Neural cell (in vitro differentiated cells): ENCODE measurements at regions not wholly inside any gene's neighbourhood (a gene's known extent, or its start where the extent isn't known, plus 50 kb on each side); places are given as distances from the start of the nearest gene placed in this dataset.

Experiments
- H2AFZ ChIP-seq: fragments of 200-600, 300-800 bp; sonication (generic), shearing (Covaris generic); 2 replicates; pipeline ENCODE4 v1.6.0; 2014; ENCODE audit warnings: low read depth, mild to moderate bottlenecking, antibody characterized with exemption, low read length, moderate library complexity
- H3F3A ChIP-seq: fragments of 200-600 bp; shearing (Covaris generic); 2 replicates; pipeline ENCODE4 v1.6.1; 2016; ENCODE audit warnings: mild to moderate bottlenecking, moderate library complexity, mixed read lengths, antibody characterized with exemption, low read length; ENCODE audit not compliant: insufficient read depth, poor library complexity, severe bottlenecking
- H3K27ac ChIP-seq: fragments of 200-600, 300-800 bp; sonication (generic), shearing (Covaris generic); 2 replicates; pipeline ENCODE4 v1.5.1; 2014; ENCODE audit warnings: mild to moderate bottlenecking, low read length, moderate library complexity
- H3K27me3 ChIP-seq: fragments of 300-800, 200-600 bp; sonication (generic), shearing (Covaris generic); 2 replicates; pipeline ENCODE4 v1.6.0; 2014; ENCODE audit warnings: mild to moderate bottlenecking, low read depth, low read length, moderate library complexity; ENCODE audit not compliant: insufficient read depth
- H3K36me3 ChIP-seq: fragments of 300-800, 200-600 bp; sonication (generic), shearing (Covaris generic); 2 replicates; pipeline ENCODE4 v1.5.1; 2014; ENCODE audit warnings: mild to moderate bottlenecking, antibody characterized with exemption, low read length, moderate library complexity; ENCODE audit not compliant: insufficient read depth
- H3K4me2 ChIP-seq: fragments of 300-800, 200-600 bp; sonication (generic), shearing (Covaris generic); 2 replicates; pipeline ENCODE4 v1.6.0; 2014; ENCODE audit warnings: mild to moderate bottlenecking, low read length
- H3K4me3 ChIP-seq: fragments of 300-800, 200-600 bp; sonication (generic), shearing (Covaris generic); 2 replicates; pipeline ENCODE4 v1.5.1; 2014; ENCODE audit warnings: mild to moderate bottlenecking, low read length, moderate library complexity
- H3K79me2 ChIP-seq: fragments of 200-600 bp; shearing (Covaris generic); replicated peaks from 2 replicates; pipeline ENCODE4 v1.6.0; 2014; ENCODE audit warnings: mild to moderate bottlenecking, low read length, moderate library complexity; ENCODE audit not compliant: insufficient read depth
- H3K9ac ChIP-seq: fragments of 300-800, 200-600 bp; sonication (generic), shearing (Covaris generic); 2 replicates; pipeline ENCODE4 v1.6.1; 2016; ENCODE audit warnings: mild to moderate bottlenecking, low read length, mixed read lengths
- H3K9me2 ChIP-seq: fragments of 200-600 bp; shearing (Covaris generic); 2 replicates; pipeline ENCODE4 v1.6.1; 2016; ENCODE audit warnings: mild to moderate bottlenecking, low read length, mixed read lengths; ENCODE audit not compliant: insufficient read depth
- H3K9me3 ChIP-seq: fragments of 200-600, 300-800 bp; sonication (generic), shearing (Covaris generic); 2 replicates; pipeline ENCODE4 v1.6.1; 2016; ENCODE audit warnings: mild to moderate bottlenecking, mixed run types, low read length, moderate library complexity, mixed read lengths
- H4K20me1 ChIP-seq: fragments of 200-600 bp; shearing (Covaris generic); 2 replicates; pipeline ENCODE4 v1.6.1; 2016; ENCODE audit warnings: mild to moderate bottlenecking, mixed run types; ENCODE audit not compliant: insufficient read depth
- EP300 ChIP-seq: fragments of 450-650 bp; conservative IDR thresholded peaks from 2 replicates; pipeline ENCODE4 v1.6.1; 2014; ENCODE audit warnings: antibody characterized with exemption, mild to moderate bottlenecking, moderate library complexity; ENCODE audit not compliant: poor library complexity, severe bottlenecking
- EZH2 ChIP-seq: fragments of 200-600, 300-800 bp; shearing (Covaris generic), sonication (generic); IDR thresholded peaks from 2 replicates; pipeline ENCODE4 v1.6.1; 2014; ENCODE audit warnings: antibody characterized with exemption, low read length, borderline replicate concordance, mild to moderate bottlenecking; ENCODE audit not compliant: insufficient read depth, poor library complexity, severe bottlenecking
- MXI1 ChIP-seq: fragments of 450-650 bp; conservative IDR thresholded peaks from 2 replicates; pipeline ENCODE4 v1.6.1; 2014; ENCODE audit warnings: antibody characterized with exemption, mild to moderate bottlenecking; ENCODE audit not compliant: poor library complexity, severe bottlenecking
- POLR2AphosphoS5 ChIP-seq: IDR thresholded peaks from 2 replicates; pipeline ENCODE4 v1.6.1; 2012
- RAD21 ChIP-seq: fragments of 450-650 bp; conservative IDR thresholded peaks from 2 replicates; pipeline ENCODE4 v1.6.1; 2014; ENCODE audit warnings: antibody characterized with exemption, mild to moderate bottlenecking, moderate library complexity
- SMC3 ChIP-seq: fragments of 450-650 bp; conservative IDR thresholded peaks from 2 replicates; pipeline ENCODE4 v1.6.1; 2014; ENCODE audit warnings: antibody characterized with exemption, mild to moderate bottlenecking, moderate library complexity; ENCODE audit not compliant: poor library complexity
- TAF1 ChIP-seq: IDR thresholded peaks from 2 replicates; pipeline ENCODE4 v1.6.1; 2012; ENCODE audit warnings: low read depth
- TF ChIP-seq, protein P1 (sequence below): fragments of 450-650 bp; IDR thresholded peaks from 2 replicates; pipeline ENCODE4 v1.5.1; 2014; ENCODE audit warnings: antibody characterized with exemption, mild to moderate bottlenecking, moderate library complexity; ENCODE audit not compliant: poor library complexity, severe bottlenecking
- TF ChIP-seq, protein P2 (sequence below): IDR thresholded peaks from 2 replicates; pipeline ENCODE4 v1.6.1; 2012; ENCODE audit warnings: borderline replicate concordance

DNA sequence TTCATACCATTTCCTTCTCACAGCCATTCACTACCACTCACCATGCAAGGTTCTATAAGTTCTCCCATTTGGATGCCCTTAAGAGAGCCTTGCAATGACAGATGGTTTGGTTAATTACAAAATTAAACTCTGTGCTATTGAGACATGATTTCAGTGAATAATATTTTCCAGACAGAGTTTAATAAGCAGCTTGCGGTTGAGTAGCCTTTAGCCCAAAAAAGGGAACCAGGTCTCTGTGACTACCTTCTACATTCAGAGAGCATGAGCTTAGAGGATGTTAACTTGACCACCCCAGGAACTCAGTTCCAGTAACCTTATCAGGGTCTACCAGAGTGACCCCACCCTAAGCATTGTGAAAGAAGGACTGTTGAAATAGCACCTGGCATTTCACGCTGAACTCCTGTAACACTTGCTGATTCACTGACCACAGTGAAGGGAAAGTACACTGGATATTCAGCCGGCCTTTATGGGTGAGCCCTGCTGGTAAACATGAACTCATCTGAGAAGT lies 1173.1 kb upstream of the ZEB2 start:
- Histone ChIP-seq H3K9ac (no peak overlapping the region), H4K20me1 (no peaks in the 10 kb centered on the region), H3K27me3 (no peaks in the 10 kb centered on the region), H3K4me2 (no peak overlapping the region), H3F3A (no peaks in the 10 kb centered on the region), H3K4me3 (no peak overlapping the region), H3K9me3 (no peaks in the 10 kb centered on the region), H2AFZ (no peak overlapping the region), H3K27ac (no peak overlapping the region), H3K36me3 (no peaks in the 10 kb centered on the region), H3K79me2 (no peaks in the 10 kb centered on the region), H3K9me2 (no peaks in the 10 kb centered on the region)
- no peak for TF ChIP-seq EP300
- no peak for TF ChIP-seq TAF1
- no peak for TF ChIP-seq MXI1
- TF ChIP-seq SMC3 = no peak
- TF ChIP-seq, protein P1, sequence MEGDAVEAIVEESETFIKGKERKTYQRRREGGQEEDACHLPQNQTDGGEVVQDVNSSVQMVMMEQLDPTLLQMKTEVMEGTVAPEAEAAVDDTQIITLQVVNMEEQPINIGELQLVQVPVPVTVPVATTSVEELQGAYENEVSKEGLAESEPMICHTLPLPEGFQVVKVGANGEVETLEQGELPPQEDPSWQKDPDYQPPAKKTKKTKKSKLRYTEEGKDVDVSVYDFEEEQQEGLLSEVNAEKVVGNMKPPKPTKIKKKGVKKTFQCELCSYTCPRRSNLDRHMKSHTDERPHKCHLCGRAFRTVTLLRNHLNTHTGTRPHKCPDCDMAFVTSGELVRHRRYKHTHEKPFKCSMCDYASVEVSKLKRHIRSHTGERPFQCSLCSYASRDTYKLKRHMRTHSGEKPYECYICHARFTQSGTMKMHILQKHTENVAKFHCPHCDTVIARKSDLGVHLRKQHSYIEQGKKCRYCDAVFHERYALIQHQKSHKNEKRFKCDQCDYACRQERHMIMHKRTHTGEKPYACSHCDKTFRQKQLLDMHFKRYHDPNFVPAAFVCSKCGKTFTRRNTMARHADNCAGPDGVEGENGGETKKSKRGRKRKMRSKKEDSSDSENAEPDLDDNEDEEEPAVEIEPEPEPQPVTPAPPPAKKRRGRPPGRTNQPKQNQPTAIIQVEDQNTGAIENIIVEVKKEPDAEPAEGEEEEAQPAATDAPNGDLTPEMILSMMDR = no peak
- no peak for TF ChIP-seq EZH2
- TF ChIP-seq POLR2AphosphoS5 = no peak
- TF ChIP-seq, protein P2, sequence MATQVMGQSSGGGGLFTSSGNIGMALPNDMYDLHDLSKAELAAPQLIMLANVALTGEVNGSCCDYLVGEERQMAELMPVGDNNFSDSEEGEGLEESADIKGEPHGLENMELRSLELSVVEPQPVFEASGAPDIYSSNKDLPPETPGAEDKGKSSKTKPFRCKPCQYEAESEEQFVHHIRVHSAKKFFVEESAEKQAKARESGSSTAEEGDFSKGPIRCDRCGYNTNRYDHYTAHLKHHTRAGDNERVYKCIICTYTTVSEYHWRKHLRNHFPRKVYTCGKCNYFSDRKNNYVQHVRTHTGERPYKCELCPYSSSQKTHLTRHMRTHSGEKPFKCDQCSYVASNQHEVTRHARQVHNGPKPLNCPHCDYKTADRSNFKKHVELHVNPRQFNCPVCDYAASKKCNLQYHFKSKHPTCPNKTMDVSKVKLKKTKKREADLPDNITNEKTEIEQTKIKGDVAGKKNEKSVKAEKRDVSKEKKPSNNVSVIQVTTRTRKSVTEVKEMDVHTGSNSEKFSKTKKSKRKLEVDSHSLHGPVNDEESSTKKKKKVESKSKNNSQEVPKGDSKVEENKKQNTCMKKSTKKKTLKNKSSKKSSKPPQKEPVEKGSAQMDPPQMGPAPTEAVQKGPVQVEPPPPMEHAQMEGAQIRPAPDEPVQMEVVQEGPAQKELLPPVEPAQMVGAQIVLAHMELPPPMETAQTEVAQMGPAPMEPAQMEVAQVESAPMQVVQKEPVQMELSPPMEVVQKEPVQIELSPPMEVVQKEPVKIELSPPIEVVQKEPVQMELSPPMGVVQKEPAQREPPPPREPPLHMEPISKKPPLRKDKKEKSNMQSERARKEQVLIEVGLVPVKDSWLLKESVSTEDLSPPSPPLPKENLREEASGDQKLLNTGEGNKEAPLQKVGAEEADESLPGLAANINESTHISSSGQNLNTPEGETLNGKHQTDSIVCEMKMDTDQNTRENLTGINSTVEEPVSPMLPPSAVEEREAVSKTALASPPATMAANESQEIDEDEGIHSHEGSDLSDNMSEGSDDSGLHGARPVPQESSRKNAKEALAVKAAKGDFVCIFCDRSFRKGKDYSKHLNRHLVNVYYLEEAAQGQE = no peak
- TF ChIP-seq RAD21 = no peak

DNA sequence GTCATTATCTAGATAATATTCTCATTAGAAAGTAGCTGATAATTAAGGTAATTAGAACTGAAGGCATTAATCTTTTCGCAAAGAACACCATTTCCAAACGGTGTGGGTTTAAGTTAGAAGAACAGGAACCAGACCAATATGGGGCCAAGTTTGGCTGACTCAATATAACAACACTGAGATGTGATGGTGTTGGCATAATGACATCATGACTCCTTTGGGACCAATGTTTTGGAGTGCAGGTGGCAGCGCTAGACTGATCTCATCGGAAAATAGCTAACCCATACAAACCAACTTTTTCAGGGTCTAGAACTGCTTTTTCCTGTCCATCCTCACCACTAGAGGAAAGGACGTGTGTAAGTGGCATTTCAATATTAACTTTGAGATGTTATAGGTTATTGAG lies 1171.7 kb upstream of the ZEB2 start:
- no peaks in the 10 kb centered on the region for H3K27me3 ChIP-seq
- H3K79me2 ChIP-seq = no peaks in the 10 kb centered on the region
- no peaks in the 10 kb centered on the region for H3K9me3 ChIP-seq
- TF ChIP-seq EZH2 (no peak), EP300 (no peak), POLR2AphosphoS5 (no peak)
- no peak overlapping the region for H3K9ac ChIP-seq
- no peak overlapping the region for H3K4me2 ChIP-seq
- H3F3A ChIP-seq = no peaks in the 10 kb centered on the region
- no peak overlapping the region for H3K4me3 ChIP-seq
- no peaks in the 10 kb centered on the region for H3K9me2 ChIP-seq
- H3K36me3 ChIP-seq = no peaks in the 10 kb centered on the region
- no peaks in the 10 kb centered on the region for H4K20me1 ChIP-seq
- H3K27ac ChIP-seq = no peak overlapping the region
- H2AFZ ChIP-seq = no peak overlapping the region

DNA sequence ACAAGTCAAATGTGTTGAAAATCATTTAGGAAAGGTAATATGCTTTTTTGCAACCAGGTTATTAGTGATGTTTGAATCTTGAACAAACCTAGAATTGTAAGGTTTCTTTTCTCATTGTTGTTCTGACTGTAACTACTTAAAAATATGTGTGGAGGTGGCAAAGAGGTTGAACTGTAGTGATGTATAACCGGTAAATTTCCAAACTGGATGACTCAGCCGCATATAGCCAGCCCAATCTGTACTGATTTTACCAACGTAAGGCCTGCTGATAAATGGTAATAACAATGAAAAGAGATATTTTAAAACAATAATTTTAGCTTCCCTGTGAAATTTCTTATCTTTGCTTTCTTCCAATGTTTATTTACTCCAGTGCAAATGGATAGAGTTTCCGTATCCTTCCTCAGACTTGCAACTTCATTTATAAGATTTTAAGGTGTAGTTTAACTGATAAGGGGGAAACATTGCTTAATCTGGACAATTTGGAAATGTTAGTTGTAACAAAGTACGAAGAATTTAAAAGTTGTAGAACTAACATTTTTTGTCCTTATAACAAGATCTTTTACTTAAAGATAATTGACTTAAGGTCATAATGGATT lies 1170.4 kb upstream of the ZEB2 start:
- Histone ChIP-seq H3K79me2 (no peaks in the 10 kb centered on the region), H3K27ac (no peak overlapping the region), H3F3A (no peaks in the 10 kb centered on the region), H3K9me3 (no peaks in the 10 kb centered on the region), H3K27me3 (no peaks in the 10 kb centered on the region), H3K36me3 (no peaks in the 10 kb centered on the region), H3K9ac (no peak overlapping the region), H3K4me3 (no peak overlapping the region), H3K4me2 (no peak overlapping the region), H3K9me2 (no peaks in the 10 kb centered on the region), H4K20me1 (no peaks in the 10 kb centered on the region), H2AFZ (no peak overlapping the region)
- TF ChIP-seq POLR2AphosphoS5 (no peak), RAD21 (no peak), SMC3 (no peak), MXI1 (no peak), EZH2 (no peak), EP300 (no peak), TAF1 (no peak)
- TF ChIP-seq, protein P1 = no peak
- TF ChIP-seq, protein P2 = no peak
